HEK293 (cell line): ENCODE measurements at regions not wholly inside any gene's neighbourhood (a gene's known extent, or its start where the extent isn't known, plus 50 kb on each side); places are given as distances from the start of the nearest gene placed in this dataset.
A peak's percentile ranks its signal among the peaks of the same experiment; 100 is the strongest.

Experiments
- CTCF ChIA-PET: fragments of 350-600 bp; formaldehyde crosslinking; extraction: SDS; loops from one replicate; lab custom pipeline; 2021; ENCODE audit warnings: antibody characterized with exemption; lab: Yijun Ruan, JAX
- POLR2A ChIA-PET: fragments of 300-600 bp; formaldehyde crosslinking; extraction: SDS; loops from one replicate; lab custom pipeline; 2020; ENCODE audit warnings: antibody characterized with exemption, inconsistent platforms; lab: Yijun Ruan, JAX
- H3K27ac ChIP-seq: fragments of 200-500 bp; sonication (Bioruptor generic); 2 replicates; pipeline ENCODE4 v1.5.1; 2014; ENCODE audit warnings: low read depth, low read length, control low read depth, inconsistent platforms; ENCODE audit errors: extremely low read depth
- H3K36me3 ChIP-seq, 2 experiments: fragments of 200-500 bp in 1 of 2; sonication (Bioruptor generic) in 1 of 2; 1 replicate in 1 of 2; 2 replicates in 1 of 2; pipeline ENCODE4 v1.5.1; 2014 to 2017; ENCODE audit warnings: inconsistent platforms in 2 of 2, low read length in 2 of 2; ENCODE audit not compliant: control insufficient read depth in 2 of 2, insufficient read depth in 1 of 2
- H3K4me1 ChIP-seq: fragments of 200-500 bp; sonication (Bioruptor generic); 2 replicates; pipeline ENCODE4 v1.5.1; 2014; ENCODE audit warnings: mild to moderate bottlenecking, low read length, inconsistent platforms; ENCODE audit not compliant: control insufficient read depth, insufficient read depth
- H3K4me3 ChIP-seq: 2 replicates; pipeline ENCODE4 v1.5.1; 2011; ENCODE audit warnings: low read depth, mild to moderate bottlenecking, control low read depth, low read length, moderate library complexity
- H3K9me3 ChIP-seq: fragments of 200-500 bp; sonication (Bioruptor generic); 2 replicates; pipeline ENCODE4 v1.5.1; 2014; ENCODE audit warnings: low read depth, low read length, inconsistent platforms; ENCODE audit not compliant: control insufficient read depth, insufficient read depth
- FEZF1 ChIP-seq: fragments of 450-650 bp; formaldehyde crosslinking; IDR thresholded peaks from 2 replicates; pipeline ENCODE4 v1.5.1; 2016; ENCODE audit warnings: missing biosample characterization, missing genetic modification characterization
- GFI1B ChIP-seq: fragments of 450-650 bp; formaldehyde crosslinking; IDR thresholded peaks from 2 replicates; pipeline ENCODE4 v1.5.1; 2016; ENCODE audit warnings: missing biosample characterization, missing genetic modification characterization
- INSM2 ChIP-seq: fragments of 450-650 bp; formaldehyde crosslinking; IDR thresholded peaks from 2 replicates; pipeline ENCODE4 v1.5.1; 2016; ENCODE audit warnings: missing biosample characterization, missing genetic modification characterization
- MZF1 ChIP-seq: fragments of 450-650 bp; formaldehyde crosslinking; IDR thresholded peaks from 2 replicates; pipeline ENCODE4 v1.5.1; 2017; ENCODE audit warnings: missing biosample characterization, missing genetic modification characterization, borderline replicate concordance
- SP3 ChIP-seq: fragments of 450-650 bp; formaldehyde crosslinking; IDR thresholded peaks from 2 replicates; pipeline ENCODE4 v1.5.1; 2016; ENCODE audit warnings: missing biosample characterization, missing genetic modification characterization
- WT1 ChIP-seq: fragments of 450-650 bp; formaldehyde crosslinking; IDR thresholded peaks from 2 replicates; pipeline ENCODE4 v1.5.1; 2016; ENCODE audit warnings: missing biosample characterization, missing genetic modification characterization
- ZBTB48 ChIP-seq: fragments of 450-650 bp; formaldehyde crosslinking; IDR thresholded peaks from 2 replicates; pipeline ENCODE4 v1.5.1; 2016; ENCODE audit warnings: missing biosample characterization, missing genetic modification characterization
- ZFP3 ChIP-seq: fragments of 450-650 bp; formaldehyde crosslinking; IDR thresholded peaks from 2 replicates; pipeline ENCODE4 v1.5.1; 2016; ENCODE audit warnings: low read depth, missing biosample characterization, missing genetic modification characterization
- ZNF138 ChIP-seq: fragments of 450-650 bp; formaldehyde crosslinking; IDR thresholded peaks from 2 replicates; pipeline ENCODE4 v1.5.1; 2016; ENCODE audit warnings: missing biosample characterization, missing genetic modification characterization, borderline replicate concordance
- ZNF146 ChIP-seq: fragments of 450-650 bp; formaldehyde crosslinking; IDR thresholded peaks from 2 replicates; pipeline ENCODE4 v1.5.1; 2016; ENCODE audit warnings: missing biosample characterization, missing genetic modification characterization
- ZNF292 ChIP-seq: fragments of 450-650 bp; formaldehyde crosslinking; IDR thresholded peaks from 2 replicates; pipeline ENCODE4 v1.5.1; 2016; ENCODE audit warnings: low read depth, missing biosample characterization, missing genetic modification characterization, borderline replicate concordance
- ZNF335 ChIP-seq: fragments of 450-650 bp; formaldehyde crosslinking; conservative IDR thresholded peaks from 2 replicates; pipeline ENCODE4 v1.5.1; 2016; ENCODE audit warnings: missing biosample characterization, missing genetic modification characterization
- ZNF416 ChIP-seq: fragments of 450-650 bp; formaldehyde crosslinking; IDR thresholded peaks from 2 replicates; pipeline ENCODE4 v1.5.1; 2016; ENCODE audit warnings: missing biosample characterization, missing genetic modification characterization
- ZNF571 ChIP-seq: fragments of 450-650 bp; formaldehyde crosslinking; IDR thresholded peaks from 2 replicates; pipeline ENCODE4 v1.5.0; 2017; ENCODE audit warnings: missing biosample characterization, missing genetic modification characterization
- ZNF623 ChIP-seq: fragments of 450-650 bp; formaldehyde crosslinking; IDR thresholded peaks from 2 replicates; pipeline ENCODE4 v1.5.1; 2016; ENCODE audit warnings: missing biosample characterization, missing genetic modification characterization
- ZNF654 ChIP-seq: fragments of 450-650 bp; formaldehyde crosslinking; IDR thresholded peaks from 2 replicates; pipeline ENCODE4 v1.5.1; 2016; ENCODE audit warnings: low read depth, missing biosample characterization, missing genetic modification characterization
- ZNF670 ChIP-seq: fragments of 450-650 bp; formaldehyde crosslinking; IDR thresholded peaks from 2 replicates; pipeline ENCODE4 v1.5.1; 2016; ENCODE audit warnings: missing biosample characterization, missing genetic modification characterization, low read depth
- ZNF704 ChIP-seq: fragments of 450-650 bp; formaldehyde crosslinking; IDR thresholded peaks from 2 replicates; pipeline ENCODE4 v1.5.1; 2016; ENCODE audit warnings: missing biosample characterization, missing genetic modification characterization
- ZNF768 ChIP-seq: fragments of 450-650 bp; formaldehyde crosslinking; IDR thresholded peaks from 2 replicates; pipeline ENCODE4 v1.5.1; 2018; ENCODE audit warnings: missing biosample characterization, mild to moderate bottlenecking, missing genetic modification characterization
- ZNF777 ChIP-seq: fragments of 450-650 bp; formaldehyde crosslinking; IDR thresholded peaks from 2 replicates; pipeline ENCODE4 v1.5.1; 2017; ENCODE audit warnings: missing biosample characterization, missing genetic modification characterization, borderline replicate concordance
- ZSCAN23 ChIP-seq: fragments of 450-650 bp; formaldehyde crosslinking; IDR thresholded peaks from 2 replicates; pipeline ENCODE4 v1.5.1; 2016; ENCODE audit warnings: missing biosample characterization, missing genetic modification characterization

DNA sequence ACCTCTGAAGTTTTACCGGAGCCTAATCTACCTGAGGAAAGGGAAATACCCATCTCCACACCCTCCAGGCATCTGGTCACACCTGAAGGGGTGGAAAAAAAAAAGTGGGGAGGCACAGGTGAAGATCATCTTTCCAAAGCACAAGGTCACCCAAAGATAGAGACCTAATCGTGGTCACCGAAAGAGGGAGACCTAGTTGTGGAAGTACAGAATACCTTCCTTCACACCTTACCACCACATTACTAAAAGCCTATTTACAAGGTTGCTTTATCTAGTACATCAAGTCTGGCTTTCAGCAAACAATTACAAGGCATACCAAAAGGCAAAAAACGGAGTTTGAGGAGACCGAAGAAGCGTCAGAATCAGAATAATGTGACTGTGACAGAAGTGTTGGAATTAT, 110.0 kb upstream of the ARPP21 start:
- no peaks in the 10 kb centered on the region for H3K36me3 ChIP-seq
- no peaks in the 10 kb centered on the region for H3K9me3 ChIP-seq
- H3K4me3 ChIP-seq: no peak overlapping the region
- ChIA-PET CTCF (no interaction called here), POLR2A (no interaction called here)
- no peak overlapping the region for H3K27ac ChIP-seq
- no peaks in the 10 kb centered on the region for H3K4me1 ChIP-seq
- no peak for TF ChIP-seq ZBTB48 (tag by site-specific recombination)
- TF ChIP-seq ZNF335 (tag by site-specific recombination): no peak

DNA sequence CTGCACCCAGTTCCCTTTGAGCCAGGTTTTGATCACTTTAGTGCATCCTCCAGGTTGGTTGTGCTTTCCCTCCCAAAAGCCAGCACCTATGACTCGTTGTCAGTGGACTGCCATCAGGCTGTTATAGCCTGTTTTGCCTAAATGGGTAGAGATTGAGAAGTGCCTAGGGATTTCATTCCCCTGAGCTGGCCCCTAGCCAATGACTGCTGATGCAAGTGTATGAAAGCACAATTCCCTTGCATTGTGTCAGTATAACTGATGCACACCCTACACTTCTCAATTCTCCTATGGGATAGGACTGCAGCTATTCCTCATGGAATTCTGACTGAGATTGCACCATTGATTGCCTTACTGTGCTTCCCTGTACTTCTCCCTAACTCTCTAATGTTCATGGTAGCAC, 102.1 kb upstream of the ARPP21 start:
- Histone ChIP-seq H3K4me3 (no peak overlapping the region), H3K27ac (no peak overlapping the region), H3K4me1 (no peaks in the 10 kb centered on the region), H3K36me3 (no peaks in the 10 kb centered on the region), H3K9me3 (no peaks in the 10 kb centered on the region)
- ChIA-PET CTCF (no interaction called here), POLR2A (no interaction called here)
- TF ChIP-seq ZNF777 (tag by site-specific recombination): no peak
- no peak for TF ChIP-seq INSM2
- peak; percentile 55; the same call in 1 of the 2 replicates for TF ChIP-seq MZF1 (tag by site-specific recombination)
- peak; percentile 38; the same call in 1 of the 2 replicates for TF ChIP-seq ZBTB48 (tag by site-specific recombination)
- no peak for TF ChIP-seq FEZF1

DNA sequence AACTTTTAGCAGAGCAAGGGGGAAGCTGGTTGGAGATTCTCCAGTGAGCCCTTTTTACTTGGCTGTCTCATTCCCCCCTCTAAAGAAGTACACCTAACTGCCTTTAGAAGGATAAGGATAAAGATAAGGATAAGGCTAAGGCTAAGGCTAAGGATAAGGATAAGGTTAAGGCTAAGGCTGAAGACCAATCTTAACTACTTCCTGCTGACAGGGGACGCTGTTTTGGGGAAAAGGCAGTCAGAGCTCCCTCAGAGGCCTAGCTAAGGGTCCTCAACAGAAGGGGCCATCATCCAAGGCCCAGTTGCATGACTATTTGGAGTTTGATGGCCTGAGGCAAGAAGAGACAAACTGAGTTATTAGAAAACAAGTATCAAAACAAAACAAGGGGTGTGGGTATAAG, 94.3 kb upstream of the ARPP21 start:
- TF ChIP-seq ZNF416 (tag by site-specific recombination) (no peak), ZNF704 (tag by site-specific recombination) (no peak), ZFP3 (tag by site-specific recombination) (no peak), ZNF571 (no peak), SP3 (tag by site-specific recombination) (no peak), ZNF138 (no peak), INSM2 (no peak), ZNF670 (tag by site-specific recombination) (no peak), GFI1B (tag by site-specific recombination) (no peak), ZNF146 (no peak), ZNF654 (no peak), ZNF768 (tag by site-specific recombination) (no peak), WT1 (tag by site-specific recombination) (no peak), ZNF623 (tag by site-specific recombination) (no peak), ZNF292 (tag by site-specific recombination) (no peak), ZSCAN23 (no peak)
- TF ChIP-seq, all 188 proteins: peak for 0
- CTCF ChIA-PET: no interaction called here
- H3K9me3 ChIP-seq: no peaks in the 10 kb centered on the region

More for the DNA sequence above, 94.3 kb upstream of the ARPP21 start:
- no peak overlapping the region for H3K4me3 ChIP-seq
- no peaks in the 10 kb centered on the region for H3K4me1 ChIP-seq
- POLR2A ChIA-PET: no interaction called here
- H3K27ac ChIP-seq: no peak overlapping the region
- H3K36me3 ChIP-seq: no peaks in the 10 kb centered on the region
